Osteocyte (in vitro differentiated cells): ENCODE measurements at regions not wholly inside any gene's neighbourhood (a gene's known extent, or its start where the extent isn't known, plus 50 kb on each side); places are given as distances from the start of the nearest gene placed in this dataset.

ENCODE experiments used
- DNase-seq: peaks from one replicate; pipeline ENCODE4 v3.0.0; 2021; ENCODE audit warnings: mixed read lengths; ENCODE audit not compliant: unreplicated experiment; ENCODE audit errors: extremely low spot score
- H3K27ac Mint-ChIP-seq: one replicate; pipeline ENCODE4 v1.8.0; 2021; ENCODE audit warnings: mild to moderate bottlenecking, mixed read lengths; ENCODE audit not compliant: unreplicated experiment
- H3K27me3 Mint-ChIP-seq: one replicate; pipeline ENCODE4 v1.8.0; 2021; ENCODE audit warnings: mixed read lengths; ENCODE audit not compliant: unreplicated experiment
- H3K36me3 Mint-ChIP-seq: one replicate; pipeline ENCODE4 v1.8.0; 2021; ENCODE audit warnings: mixed read lengths; ENCODE audit not compliant: unreplicated experiment
- H3K4me1 Mint-ChIP-seq: one replicate; pipeline ENCODE4 v1.8.0; 2021; ENCODE audit warnings: mixed read lengths; ENCODE audit not compliant: unreplicated experiment
- H3K4me3 Mint-ChIP-seq: one replicate; pipeline ENCODE4 v1.8.0; 2021; ENCODE audit warnings: mild to moderate bottlenecking, moderate library complexity, mixed read lengths; ENCODE audit not compliant: unreplicated experiment
- H3K9me3 Mint-ChIP-seq: one replicate; pipeline ENCODE4 v1.8.0; 2021; ENCODE audit warnings: mixed read lengths; ENCODE audit not compliant: unreplicated experiment
- TF ChIP-seq, protein P1 (sequence below): fragments of 200-600 bp; sonication (generic); IDR thresholded peaks from 2 replicates; pipeline ENCODE4 v1.5.0; 2021; ENCODE audit warnings: antibody characterized with exemption, mild to moderate bottlenecking, moderate library complexity

GRCh38 chr6:71722736-71723135 lies 163.6 kb upstream of the RIMS1 start:
- H3K4me1 Mint-ChIP-seq: no peaks in the 10 kb centered on the region
- no peak overlapping the region for H3K27ac Mint-ChIP-seq
- peaks cover 10% of the 10 kb centered on the region for H3K27me3 Mint-ChIP-seq
- no peaks in the 10 kb centered on the region for H3K9me3 Mint-ChIP-seq
- H3K4me3 Mint-ChIP-seq: no peak overlapping the region
- no peaks in the 10 kb centered on the region for H3K36me3 Mint-ChIP-seq
- TF ChIP-seq, protein P1, sequence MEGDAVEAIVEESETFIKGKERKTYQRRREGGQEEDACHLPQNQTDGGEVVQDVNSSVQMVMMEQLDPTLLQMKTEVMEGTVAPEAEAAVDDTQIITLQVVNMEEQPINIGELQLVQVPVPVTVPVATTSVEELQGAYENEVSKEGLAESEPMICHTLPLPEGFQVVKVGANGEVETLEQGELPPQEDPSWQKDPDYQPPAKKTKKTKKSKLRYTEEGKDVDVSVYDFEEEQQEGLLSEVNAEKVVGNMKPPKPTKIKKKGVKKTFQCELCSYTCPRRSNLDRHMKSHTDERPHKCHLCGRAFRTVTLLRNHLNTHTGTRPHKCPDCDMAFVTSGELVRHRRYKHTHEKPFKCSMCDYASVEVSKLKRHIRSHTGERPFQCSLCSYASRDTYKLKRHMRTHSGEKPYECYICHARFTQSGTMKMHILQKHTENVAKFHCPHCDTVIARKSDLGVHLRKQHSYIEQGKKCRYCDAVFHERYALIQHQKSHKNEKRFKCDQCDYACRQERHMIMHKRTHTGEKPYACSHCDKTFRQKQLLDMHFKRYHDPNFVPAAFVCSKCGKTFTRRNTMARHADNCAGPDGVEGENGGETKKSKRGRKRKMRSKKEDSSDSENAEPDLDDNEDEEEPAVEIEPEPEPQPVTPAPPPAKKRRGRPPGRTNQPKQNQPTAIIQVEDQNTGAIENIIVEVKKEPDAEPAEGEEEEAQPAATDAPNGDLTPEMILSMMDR: no peak
- no peak for DNase-seq

DNA sequence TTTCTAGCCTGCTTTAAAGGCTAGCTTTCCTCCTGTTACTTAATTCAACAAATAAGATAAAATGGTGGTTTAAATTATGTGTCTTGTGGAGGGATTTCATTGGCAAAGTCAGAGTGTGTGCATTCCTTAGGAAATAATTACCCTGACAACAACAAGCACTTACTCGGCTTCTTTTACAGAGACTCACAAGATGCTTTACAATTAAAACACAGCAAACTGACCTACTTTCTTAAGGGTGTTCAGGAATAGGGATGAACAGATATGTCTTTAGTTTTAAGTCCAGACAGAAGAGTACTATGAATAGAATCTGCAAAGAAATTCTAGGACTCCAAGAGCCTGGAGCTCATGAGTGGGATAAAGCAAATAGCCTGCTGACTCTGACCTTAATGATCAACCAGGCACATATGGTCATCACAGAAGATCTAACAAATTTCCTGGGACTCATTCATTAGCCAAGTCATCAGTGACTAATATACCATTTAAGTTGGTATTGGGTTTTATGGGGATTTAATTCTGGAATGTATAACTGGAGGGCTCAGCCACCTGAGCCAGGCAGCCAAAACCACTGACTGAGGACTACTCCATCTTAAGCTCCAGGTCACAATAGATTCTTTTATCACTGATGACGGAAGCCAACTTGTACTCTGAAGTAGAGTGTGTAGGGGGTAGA lies 161.8 kb upstream of the RIMS1 start:
- H3K27ac Mint-ChIP-seq: no peak overlapping the region
- H3K27me3 Mint-ChIP-seq: peaks cover 11% of the 10 kb centered on the region
- no peak overlapping the region for H3K4me3 Mint-ChIP-seq
- TF ChIP-seq, protein P1: no peak
- DNase-seq: no peak
- H3K9me3 Mint-ChIP-seq: no peaks in the 10 kb centered on the region
- no peaks in the 10 kb centered on the region for H3K36me3 Mint-ChIP-seq
- no peaks in the 10 kb centered on the region for H3K4me1 Mint-ChIP-seq

DNA sequence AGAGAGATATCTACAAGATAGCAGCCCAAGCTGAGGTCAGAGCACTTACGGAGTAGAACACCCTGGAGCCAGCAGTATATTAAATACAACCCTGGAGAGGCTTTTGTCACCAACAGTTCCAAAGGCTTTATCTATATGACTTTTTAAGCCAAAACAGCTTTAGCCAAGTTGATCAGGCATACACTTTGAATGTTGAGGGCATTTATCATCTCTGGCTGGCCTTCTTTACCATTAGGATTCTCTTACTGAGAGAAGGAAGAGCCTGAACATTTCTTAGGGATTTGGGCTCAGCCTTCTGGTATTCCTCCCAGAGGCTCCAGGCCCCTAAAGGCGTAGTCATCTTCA lies 161.3 kb upstream of the RIMS1 start:
- Mint-ChIP-seq H3K4me1 (no peaks in the 10 kb centered on the region), H3K4me3 (no peak overlapping the region), H3K27ac (no peak overlapping the region), H3K36me3 (no peaks in the 10 kb centered on the region), H3K27me3 (peaks cover 11% of the 10 kb centered on the region), H3K9me3 (no peaks in the 10 kb centered on the region)
- TF ChIP-seq, protein P1: no peak
- DNase-seq: no peak

DNA sequence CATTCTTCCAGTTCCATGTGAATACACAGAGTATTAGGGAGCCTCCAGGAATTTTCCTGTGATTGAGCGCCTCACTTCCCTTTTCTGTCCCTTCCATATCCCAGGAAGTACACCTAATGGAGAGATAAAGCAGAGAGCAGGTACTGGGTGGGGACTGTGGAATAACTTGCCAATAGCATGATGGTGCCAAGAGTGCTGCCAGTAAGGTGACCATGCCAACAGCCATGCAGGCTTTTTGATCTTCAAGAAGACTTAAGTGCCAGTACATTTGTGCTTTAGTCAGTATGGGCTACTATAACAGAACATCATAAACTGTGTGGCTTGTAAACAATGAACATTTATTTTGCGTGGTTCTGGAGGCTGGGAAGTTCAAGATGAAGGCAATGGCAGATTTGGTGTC lies 160.2 kb upstream of the RIMS1 start:
- Mint-ChIP-seq H3K36me3 (no peaks in the 10 kb centered on the region), H3K9me3 (no peaks in the 10 kb centered on the region), H3K4me3 (no peak overlapping the region), H3K27ac (no peak overlapping the region), H3K27me3 (peaks cover 11% of the 10 kb centered on the region), H3K4me1 (no peaks in the 10 kb centered on the region)
- no peak for DNase-seq
- TF ChIP-seq, protein P1: no peak

GRCh38 chr6:71727632-71728294 lies 158.6 kb upstream of the RIMS1 start:
- TF ChIP-seq, protein P1: no peak
- Mint-ChIP-seq H3K27me3 (peaks cover 11% of the 10 kb centered on the region), H3K27ac (no peak overlapping the region), H3K36me3 (no peaks in the 10 kb centered on the region), H3K4me3 (no peak overlapping the region), H3K9me3 (no peaks in the 10 kb centered on the region), H3K4me1 (no peaks in the 10 kb centered on the region)
- no peak for DNase-seq
